Transverse colon (tissue), 4 donors: ENCODE measurements at regions not wholly inside any gene's neighbourhood (a gene's known extent, or its start where the extent isn't known, plus 50 kb on each side); places are given as distances from the start of the nearest gene placed in this dataset.
A peak's percentile ranks its signal among the peaks of the same experiment; 100 is the strongest.

Experiments
- DNase-seq: peaks from one replicate; pipeline ENCODE4 v3.0.0-alpha.2; 2019
- H3K27ac ChIP-seq, 4 donors: fragments of 200-600 bp; sonication (generic); 2 replicates each; pipeline ENCODE4 v1.5.1; 2016 to 2018; ENCODE audit warnings: inconsistent platforms in 4 of 4
- H3K27me3 ChIP-seq: fragments of 200-600 bp; sonication (generic); 2 replicates; pipeline ENCODE4 v1.5.1; 2017; ENCODE audit warnings: inconsistent platforms
- H3K36me3 ChIP-seq, 4 donors: fragments of 200-600 bp; sonication (generic); 2 replicates each; pipeline ENCODE4 v1.5.1; 2017 to 2019; ENCODE audit warnings: inconsistent platforms in 4 of 4
- H3K4me1 ChIP-seq, 4 donors: fragments of 200-600 bp; sonication (generic); 2 replicates each; pipeline ENCODE4 v1.5.1; 2017 to 2020; ENCODE audit warnings: inconsistent platforms in 4 of 4
- H3K4me3 ChIP-seq, 4 donors: fragments of 200-600 bp; sonication (generic); 1 replicate in 1 of 4; 2 replicates in 3 of 4; pipeline versions ENCODE4 v1.5.1 to v1.6.1; 2017 to 2019; ENCODE audit warnings: inconsistent platforms in 4 of 4
- H3K9me3 ChIP-seq, 2 donors: fragments of 200-600 bp; sonication (generic); 2 replicates each; pipeline ENCODE4 v1.5.1; 2017 to 2019; ENCODE audit warnings: inconsistent platforms in 2 of 2
- EP300 ChIP-seq: sonication (generic); formaldehyde crosslinking; IDR thresholded peaks from one replicate; pipeline ENCODE4 v1.6.1; 2017; ENCODE audit warnings: antibody characterized with exemption, low read depth
- POLR2A ChIP-seq: fragments of 450-650 bp; IDR thresholded peaks from one replicate; pipeline ENCODE4 v1.6.1; 2016; ENCODE audit warnings: antibody characterized with exemption, mild to moderate bottlenecking, moderate library complexity
- POLR2AphosphoS5 ChIP-seq, 3 donors: sonication (generic); formaldehyde crosslinking; IDR thresholded peaks; one replicate each; pipeline ENCODE4 v1.6.1; 2016; ENCODE audit warnings: antibody characterized with exemption in 3 of 3
- WGBS, 2 donors: methylation state at CpG; one replicate each; pipeline ENCODE4 v1.1.5; 2018; ENCODE audit warnings: low coverage in 1 of 2; 5-methylcytosine and 5-hydroxymethylcytosine counted together
- in situ Hi-C, 4 donors: fragments of 200-750 bp; cut with MboI; loops; one replicate each; pipeline versions ENCODE4 v1.15.0 to v1.15.1; 2017; ENCODE audit warnings: low sequenced_read_pairs in 3 of 4, low pct_ligation_motif_present in 1 of 4, low pct_unique_long_range_greater_than_20kb in 1 of 4
- intact Hi-C: fragments of 100-400 bp; cut with DNase I; formaldehyde crosslinking; loops from one replicate; pipeline ENCODE4 v1.15.1; 2023; ENCODE audit warnings: low total_unique reads
- TF ChIP-seq, protein P1 (sequence below), 5 experiments: fragments of 200-600 bp in 3 of 5; fragments of 450-650 bp in 2 of 5; sonication (generic) in 3 of 5; IDR thresholded peaks; 1 replicate in 2 of 5; 2 replicates in 3 of 5; pipeline ENCODE4 v1.5.1; 2016 to 2017; ENCODE audit warnings: antibody characterized with exemption in 5 of 5, inconsistent platforms in 3 of 5, mild to moderate bottlenecking in 2 of 5, moderate library complexity in 1 of 5

DNA sequence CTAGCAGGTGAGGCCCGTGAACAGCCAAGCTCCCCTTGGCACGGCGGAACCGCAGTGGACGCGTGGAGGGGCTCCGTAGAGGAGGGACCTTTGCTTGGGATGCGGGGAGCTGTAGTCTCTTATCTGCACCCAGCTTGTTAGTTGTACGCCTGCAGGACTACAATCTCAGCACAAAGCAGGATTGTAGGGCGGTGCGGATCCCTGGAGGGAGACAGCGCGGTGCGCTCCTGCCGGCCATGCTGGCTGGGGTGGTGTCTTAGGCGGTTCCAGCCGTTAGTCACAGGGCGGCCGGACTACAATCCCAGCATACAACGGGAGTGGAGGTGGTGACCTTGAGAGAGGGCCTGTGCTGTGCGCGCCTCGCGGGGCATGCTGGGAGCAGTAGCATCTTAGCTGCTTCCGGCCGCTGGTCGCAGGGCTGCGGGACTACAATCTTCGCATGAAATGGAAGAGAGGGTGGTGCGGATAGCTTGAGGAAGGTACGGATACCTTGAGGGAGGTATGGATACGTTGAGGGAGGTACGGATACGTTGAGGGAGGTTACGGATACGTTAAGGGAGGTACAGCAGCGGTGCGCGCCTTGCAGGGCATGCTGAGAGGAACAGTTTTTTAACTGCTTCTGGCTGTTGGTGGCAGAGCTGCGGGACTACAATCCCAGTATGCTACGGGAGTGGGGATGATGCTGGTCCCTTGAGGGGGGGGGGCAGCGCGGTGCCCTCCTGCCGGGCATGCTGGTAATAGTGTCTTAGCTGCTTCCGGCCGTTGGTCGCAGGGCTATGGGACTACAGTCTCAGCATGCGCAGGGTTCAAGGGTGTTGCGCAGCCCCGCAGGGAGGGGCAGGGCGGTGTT lies 1419.1 kb downstream of the UQCRFS1 start:
- in situ Hi-C loops: no loop called here
- peak; percentile 96 for DNase-seq
- Histone ChIP-seq H3K27ac (peak overlapping the region; percentile 87 to 92 (median 90)), H3K36me3 (no peaks in the 10 kb centered on the region), H3K27me3 (no peaks in the 10 kb centered on the region), H3K9me3 (no peaks in the 10 kb centered on the region), H3K4me3 (peak overlapping the region; percentile 44 to 76 (median 54)), H3K4me1 (peaks cover 9 to 34% (median 17%) of the 10 kb centered on the region in 4 donors)
- TF ChIP-seq POLR2AphosphoS5 (IDR thresholded peaks at IDR 0.05) (peak; percentile 83 to 93 (median 88)), EP300 (no peak), POLR2A (peak; percentile 93)
- TF ChIP-seq, protein P1, sequence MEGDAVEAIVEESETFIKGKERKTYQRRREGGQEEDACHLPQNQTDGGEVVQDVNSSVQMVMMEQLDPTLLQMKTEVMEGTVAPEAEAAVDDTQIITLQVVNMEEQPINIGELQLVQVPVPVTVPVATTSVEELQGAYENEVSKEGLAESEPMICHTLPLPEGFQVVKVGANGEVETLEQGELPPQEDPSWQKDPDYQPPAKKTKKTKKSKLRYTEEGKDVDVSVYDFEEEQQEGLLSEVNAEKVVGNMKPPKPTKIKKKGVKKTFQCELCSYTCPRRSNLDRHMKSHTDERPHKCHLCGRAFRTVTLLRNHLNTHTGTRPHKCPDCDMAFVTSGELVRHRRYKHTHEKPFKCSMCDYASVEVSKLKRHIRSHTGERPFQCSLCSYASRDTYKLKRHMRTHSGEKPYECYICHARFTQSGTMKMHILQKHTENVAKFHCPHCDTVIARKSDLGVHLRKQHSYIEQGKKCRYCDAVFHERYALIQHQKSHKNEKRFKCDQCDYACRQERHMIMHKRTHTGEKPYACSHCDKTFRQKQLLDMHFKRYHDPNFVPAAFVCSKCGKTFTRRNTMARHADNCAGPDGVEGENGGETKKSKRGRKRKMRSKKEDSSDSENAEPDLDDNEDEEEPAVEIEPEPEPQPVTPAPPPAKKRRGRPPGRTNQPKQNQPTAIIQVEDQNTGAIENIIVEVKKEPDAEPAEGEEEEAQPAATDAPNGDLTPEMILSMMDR (IDR thresholded peaks at IDR 0.05): peak in 1 of 5 experiments; percentile 34
- intact Hi-C loops: no loop called here
- 0% methylated on average over 50 of the region's 51 CpGs; no CpG with 5 or more reads in 1 of the 2 donors for WGBS, 2 donors

DNA sequence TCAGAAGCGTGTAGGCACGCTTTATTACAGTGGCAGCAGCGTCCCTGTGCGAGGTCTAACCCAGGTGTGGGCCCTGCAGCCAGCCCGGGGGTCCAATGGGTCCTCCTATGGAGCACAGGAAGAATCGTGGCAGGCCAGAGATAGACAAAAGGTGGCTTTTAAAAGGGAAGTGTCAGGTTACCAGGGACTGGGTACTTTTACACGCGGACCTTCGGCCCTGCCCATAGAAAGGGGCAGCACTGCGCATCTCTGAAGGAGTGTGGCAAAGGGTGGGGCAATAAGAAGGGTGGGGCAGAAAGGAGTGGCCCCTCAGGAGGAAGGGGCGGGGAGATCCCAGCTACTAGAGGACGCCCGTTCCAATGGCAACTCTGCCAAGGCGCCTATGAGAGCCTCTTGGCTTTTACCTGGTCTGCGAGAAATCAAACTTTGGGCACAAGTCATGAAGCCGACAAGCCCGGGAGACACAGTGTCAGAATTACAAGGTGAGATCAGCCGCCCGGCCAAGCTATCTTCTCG lies 1419.8 kb downstream of the UQCRFS1 start:
- peaks cover 9 to 34% (median 17%) of the 10 kb centered on the region in 4 donors for H3K4me1 ChIP-seq
- in situ Hi-C loops (no loop called here), intact Hi-C loops (no loop called here)
- no peaks in the 10 kb centered on the region for H3K36me3 ChIP-seq
- no peaks in the 10 kb centered on the region for H3K9me3 ChIP-seq
- TF ChIP-seq EP300 (peak; percentile 3), POLR2AphosphoS5 (IDR thresholded peaks at IDR 0.05) (no peak)
- DNase-seq: peak; percentile 88
- WGBS, 2 donors: 0 to 1% methylated on average over 6 to 20 of the region's 20 CpGs
- H3K27ac ChIP-seq: peak overlapping the region; percentile 87 to 92 (median 90)
- no peaks in the 10 kb centered on the region for H3K27me3 ChIP-seq
- H3K4me3 ChIP-seq: peak overlapping the region; percentile 44 to 76 (median 54)

DNA sequence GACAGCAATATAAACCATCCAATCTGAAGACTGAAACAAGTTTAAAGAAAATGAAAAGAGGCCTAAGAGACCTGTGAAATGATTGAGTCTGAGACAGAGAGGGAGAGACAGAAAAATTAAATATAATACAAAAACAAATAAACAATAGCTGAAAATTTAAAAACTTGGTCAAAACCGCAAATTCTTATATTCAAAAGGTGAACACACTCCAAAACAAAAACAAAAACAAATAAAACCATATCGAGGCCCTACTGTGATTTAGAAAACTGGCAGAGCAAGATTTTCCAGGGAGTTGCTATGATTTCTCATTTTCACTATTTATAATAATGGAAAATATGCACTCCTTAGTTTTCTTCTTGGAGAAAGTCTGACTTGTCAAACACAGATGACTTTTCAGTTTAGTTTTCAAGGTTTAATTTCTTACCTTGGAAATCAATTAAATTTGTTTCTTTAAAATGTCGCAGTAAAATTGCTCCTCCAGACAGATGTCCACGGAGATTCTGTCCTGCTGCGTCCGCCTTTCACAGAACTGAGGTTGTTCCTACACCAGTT lies 1420.3 kb downstream of the UQCRFS1 start:
- DNase-seq: no peak
- intact Hi-C loops: no loop called here

DNA sequence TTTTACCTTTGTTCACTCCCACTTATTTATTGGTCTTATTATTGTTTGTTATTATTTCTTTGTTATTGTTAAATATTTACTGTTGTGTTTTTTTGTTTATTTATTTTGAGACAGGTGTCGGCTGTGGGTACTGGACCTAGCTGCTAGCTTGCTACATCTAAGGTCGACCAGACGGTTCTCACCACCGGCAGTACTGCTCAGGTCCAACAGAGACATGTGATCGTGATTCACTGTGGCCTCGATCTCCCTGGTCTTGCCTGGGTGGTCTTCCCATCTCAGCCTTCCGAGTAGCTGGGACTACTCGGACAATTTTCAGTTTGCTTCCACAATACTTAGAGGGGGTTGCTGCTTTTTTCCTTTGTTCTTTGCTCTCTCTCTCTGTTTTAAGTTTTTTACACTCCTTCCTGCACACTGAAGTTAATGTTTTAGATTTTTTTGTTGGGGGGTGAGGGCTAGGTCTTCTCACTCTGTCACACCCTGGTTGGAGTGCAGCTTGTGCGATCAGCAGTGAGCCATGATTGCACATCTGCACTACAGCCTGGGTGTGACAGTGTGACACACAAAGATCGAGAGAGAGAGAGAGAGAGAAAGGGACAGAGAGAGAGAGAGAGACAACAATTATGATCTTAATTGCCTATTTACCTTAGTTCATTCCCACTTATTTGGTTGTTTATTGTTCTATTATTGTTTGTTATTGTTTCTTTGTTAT lies 1432.4 kb downstream of the UQCRFS1 start:
- no peaks in the 10 kb centered on the region for H3K27me3 ChIP-seq
- H3K9me3 ChIP-seq: peaks cover 0 to 10% of the 10 kb centered on the region in 2 donors
- H3K36me3 ChIP-seq: peaks cover 0 to 5% (median under 1%) of the 10 kb centered on the region in 4 donors
- intact Hi-C loops (no loop called here), in situ Hi-C loops (no loop called here)
- H3K4me3 ChIP-seq: no peak overlapping the region
- DNase-seq: no peak
- H3K4me1 ChIP-seq: no peaks in the 10 kb centered on the region
- TF ChIP-seq EP300 (no peak), POLR2A (no peak), POLR2AphosphoS5 (IDR thresholded peaks at IDR 0.05) (no peak)
- TF ChIP-seq, protein P1 (IDR thresholded peaks at IDR 0.05): no peak
- no peak overlapping the region for H3K27ac ChIP-seq
- WGBS, 2 donors: 17 to 97% methylated on average over 2 to 10 of the region's 10 CpGs

More for the DNA sequence above, 1420.3 kb downstream of the UQCRFS1 start:
- Histone ChIP-seq H3K4me3 (peak overlapping the region; percentile 44 to 76 (median 54)), H3K36me3 (no peaks in the 10 kb centered on the region), H3K27me3 (no peaks in the 10 kb centered on the region), H3K27ac (peak overlapping the region; percentile 87 to 92 (median 90)), H3K4me1 (peaks cover 9 to 34% (median 17%) of the 10 kb centered on the region in 4 donors), H3K9me3 (no peaks in the 10 kb centered on the region)
- in situ Hi-C loops: no loop called here
- TF ChIP-seq POLR2A: no peak
- no peak for TF ChIP-seq POLR2AphosphoS5 (IDR thresholded peaks at IDR 0.05)
- TF ChIP-seq EP300: no peak
- TF ChIP-seq, protein P1 (IDR thresholded peaks at IDR 0.05): no peak
- WGBS, 2 donors: 11 to 13% methylated on average over 6 of the region's 6 CpGs
